Thymus (tissue), 11 donors: ENCODE measurements at regions not wholly inside any gene's neighbourhood (a gene's known extent, or its start where the extent isn't known, plus 50 kb on each side); places are given as distances from the start of the nearest gene placed in this dataset.

Experiments
- DNase-seq, 9 donors: peaks; one replicate each; pipeline ENCODE4 v3.0.0-alpha.2; 2013; ENCODE audit warnings: low spot score in 9 of 9, low read depth in 6 of 9, missing footprints in 1 of 9
- H3K27ac ChIP-seq, 2 donors: one replicate each; pipeline ENCODE4 v1.5.1; 2013; ENCODE audit warnings: control low read depth in 1 of 2, low read depth in 1 of 2, low read length in 1 of 2, mild to moderate bottlenecking in 1 of 2, moderate library complexity in 1 of 2
- H3K27me3 ChIP-seq, 2 donors: one replicate each; pipeline ENCODE4 v1.5.1; 2013; ENCODE audit warnings: low read length in 1 of 2; ENCODE audit not compliant: control insufficient read depth in 2 of 2, insufficient read depth in 1 of 2
- H3K36me3 ChIP-seq, 2 donors: one replicate each; pipeline ENCODE4 v1.5.1; 2013; ENCODE audit warnings: low read length in 1 of 2, mild to moderate bottlenecking in 1 of 2, moderate library complexity in 1 of 2; ENCODE audit not compliant: control insufficient read depth in 2 of 2, insufficient read depth in 2 of 2
- H3K4me1 ChIP-seq, 2 donors: one replicate each; pipeline ENCODE4 v1.5.1; 2013; ENCODE audit warnings: low read length in 2 of 2; ENCODE audit not compliant: control insufficient read depth in 2 of 2, insufficient read depth in 2 of 2
- H3K4me3 ChIP-seq, 2 donors: one replicate each; pipeline ENCODE4 v1.5.1; 2013; ENCODE audit warnings: low read length in 2 of 2, control low read depth in 1 of 2, mild to moderate bottlenecking in 1 of 2
- H3K9me3 ChIP-seq, 2 donors: one replicate each; pipeline ENCODE4 v1.5.1; 2013; ENCODE audit warnings: low read length in 1 of 2, mild to moderate bottlenecking in 1 of 2; ENCODE audit not compliant: control insufficient read depth in 2 of 2, insufficient read depth in 1 of 2
- WGBS: extraction: QIAGEN DNeasy Blood & Tissue Kit; methylation state at CpG from one replicate; pipeline ENCODE4 v1.1.7; 2013; 5-methylcytosine and 5-hydroxymethylcytosine counted together
- donor health status: healthy.

- no peaks in the 10 kb centered on the region for H3K36me3 ChIP-seq
- H3K27ac ChIP-seq: no peak overlapping the region
- WGBS: 94% methylated on average over 1 of the region's 1 CpG
- H3K27me3 ChIP-seq: no peaks in the 10 kb centered on the region
- H3K9me3 ChIP-seq: no peaks in the 10 kb centered on the region
- DNase-seq: no peak
- H3K4me1 ChIP-seq: no peaks in the 10 kb centered on the region
- no peak overlapping the region for H3K4me3 ChIP-seq
These were observed 665.5 kb upstream of the CNTNAP5 start for GRCh38 chr2:123359636-123360035.

- Histone ChIP-seq H3K27me3 (no peaks in the 10 kb centered on the region), H3K4me3 (no peak overlapping the region), H3K4me1 (no peaks in the 10 kb centered on the region), H3K27ac (no peak overlapping the region), H3K36me3 (no peaks in the 10 kb centered on the region), H3K9me3 (no peaks in the 10 kb centered on the region)
- WGBS: 82% methylated on average over 8 of the region's 8 CpGs
- DNase-seq: no peak
These were observed 662.2 kb upstream of the CNTNAP5 start for GRCh38 chr2:123362671-123363440.

GRCh38 chr2:123363826-123364225, 661.3 kb upstream of the CNTNAP5 start:
- DNase-seq: no peak
- H3K4me1 ChIP-seq: no peaks in the 10 kb centered on the region
- H3K27ac ChIP-seq: peak overlapping the region in 1 of 2 donors; percentile 12
- H3K4me3 ChIP-seq: no peak overlapping the region
- H3K36me3 ChIP-seq: no peaks in the 10 kb centered on the region
- H3K9me3 ChIP-seq: no peaks in the 10 kb centered on the region
- 74% methylated on average over 2 of the region's 2 CpGs for WGBS
- H3K27me3 ChIP-seq: no peaks in the 10 kb centered on the region

GRCh38 chr2:123364243-123364896, 660.7 kb upstream of the CNTNAP5 start:
- H3K4me1 ChIP-seq: no peaks in the 10 kb centered on the region
- no peak overlapping the region for H3K4me3 ChIP-seq
- peak overlapping the region in 1 of 2 donors; percentile 10 for H3K27ac ChIP-seq
- peak in 1 of 9 donors; percentile 6 for DNase-seq
- WGBS: 91% methylated on average over 3 of the region's 3 CpGs
- H3K9me3 ChIP-seq: no peaks in the 10 kb centered on the region
- no peaks in the 10 kb centered on the region for H3K36me3 ChIP-seq
- no peaks in the 10 kb centered on the region for H3K27me3 ChIP-seq

- WGBS: 85% methylated on average over 1 of the region's 1 CpG
- Histone ChIP-seq H3K4me1 (no peaks in the 10 kb centered on the region), H3K27me3 (no peaks in the 10 kb centered on the region), H3K36me3 (no peaks in the 10 kb centered on the region), H3K27ac (no peak overlapping the region), H3K9me3 (no peaks in the 10 kb centered on the region), H3K4me3 (no peak overlapping the region)
- no peak for DNase-seq
These were observed 658.7 kb upstream of the CNTNAP5 start for GRCh38 chr2:123366239-123366837.

GRCh38 chr2:123370186-123370585, 654.9 kb upstream of the CNTNAP5 start:
- H3K27ac ChIP-seq: no peak overlapping the region
- H3K4me3 ChIP-seq: no peak overlapping the region
- H3K9me3 ChIP-seq: no peaks in the 10 kb centered on the region
- H3K4me1 ChIP-seq: no peaks in the 10 kb centered on the region
- DNase-seq: no peak
- H3K27me3 ChIP-seq: no peaks in the 10 kb centered on the region
- H3K36me3 ChIP-seq: no peaks in the 10 kb centered on the region

GRCh38 chr2:123371535-123371934, 653.6 kb upstream of the CNTNAP5 start:
- H3K4me3 ChIP-seq: no peak overlapping the region
- H3K4me1 ChIP-seq: no peaks in the 10 kb centered on the region
- H3K27me3 ChIP-seq: no peaks in the 10 kb centered on the region
- H3K27ac ChIP-seq: no peak overlapping the region
- no peak for DNase-seq
- no peaks in the 10 kb centered on the region for H3K9me3 ChIP-seq
- no peaks in the 10 kb centered on the region for H3K36me3 ChIP-seq
- WGBS: 91% methylated on average over 3 of the region's 3 CpGs

- H3K27ac ChIP-seq: no peak overlapping the region
- no peak for DNase-seq
- WGBS: 90% methylated on average over 8 of the region's 8 CpGs
- H3K9me3 ChIP-seq: no peaks in the 10 kb centered on the region
- no peaks in the 10 kb centered on the region for H3K36me3 ChIP-seq
- H3K27me3 ChIP-seq: no peaks in the 10 kb centered on the region
- H3K4me1 ChIP-seq: no peaks in the 10 kb centered on the region
- H3K4me3 ChIP-seq: no peak overlapping the region
These were observed 644.6 kb upstream of the CNTNAP5 start for GRCh38 chr2:123380370-123380935.

- Histone ChIP-seq H3K4me1 (no peaks in the 10 kb centered on the region), H3K36me3 (no peaks in the 10 kb centered on the region), H3K4me3 (no peak overlapping the region), H3K27me3 (no peaks in the 10 kb centered on the region), H3K9me3 (no peaks in the 10 kb centered on the region), H3K27ac (no peak overlapping the region)
- no peak for DNase-seq
- 92% methylated on average over 2 of the region's 2 CpGs for WGBS
These were observed 609.4 kb upstream of the CNTNAP5 start for GRCh38 chr2:123415678-123416077.
